ENCODE measurements at regions not wholly inside any gene's neighbourhood (a gene's known extent, or its start where the extent isn't known, plus 50 kb on each side); places are given as distances from the start of the nearest gene placed in this dataset.

DNA sequence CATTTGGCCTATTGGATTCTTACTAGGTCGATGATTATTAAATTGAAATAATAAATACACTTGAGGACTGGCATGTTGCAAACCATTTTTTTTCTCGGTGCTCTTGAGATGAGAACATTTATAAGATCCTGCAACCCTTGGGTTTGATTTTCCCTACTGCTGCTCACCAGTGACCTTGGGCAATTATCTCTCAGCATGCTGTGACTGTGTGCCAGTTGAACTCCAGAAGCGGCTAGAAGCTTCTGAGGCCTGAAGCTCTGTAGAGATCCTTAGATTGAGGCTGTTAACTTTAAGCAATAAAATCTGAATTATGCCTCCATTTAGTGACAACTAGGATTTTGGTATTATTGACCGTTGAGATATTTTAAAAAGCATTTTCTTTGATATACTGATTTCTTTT, 489.8 kb downstream of the MAT2B start:
- no peaks in the 10 kb centered on the region for H3K9me3 ChIP-seq (ENCODE audit: low read length)
- H3K9me2 ChIP-seq (ENCODE audit: insufficient read depth, low read length): no peaks in the 10 kb centered on the region
- H3K36me3 ChIP-seq (ENCODE audit: insufficient read depth, low read length): no peaks in the 10 kb centered on the region
- H3K4me3 ChIP-seq (ENCODE audit: low read length): no peak overlapping the region
- H3K27me3 ChIP-seq (ENCODE audit: insufficient read depth, low read depth, low read length): no peaks in the 10 kb centered on the region
- H4K20me1 ChIP-seq (ENCODE audit: insufficient read depth): no peaks in the 10 kb centered on the region
- no peak overlapping the region for H3K4me2 ChIP-seq (ENCODE audit: low read length)
- no peak overlapping the region for H3K27ac ChIP-seq (ENCODE audit: low read length)
- TF ChIP-seq POLR2AphosphoS5 (IDR thresholded peaks at IDR 0.05) (no peak), SMC3 (conservative IDR thresholded peaks at IDR 0.05; ENCODE audit: poor library complexity) (no peak), TAF1 (IDR thresholded peaks at IDR 0.05; ENCODE audit: low read depth) (no peak), EZH2 (IDR thresholded peaks at IDR 0.05; ENCODE audit: borderline replicate concordance, insufficient read depth, low read length, poor library complexity, severe bottlenecking) (no peak), MXI1 (conservative IDR thresholded peaks at IDR 0.05; ENCODE audit: poor library complexity, severe bottlenecking) (no peak), RAD21 (conservative IDR thresholded peaks at IDR 0.05) (no peak), EP300 (conservative IDR thresholded peaks at IDR 0.05; ENCODE audit: poor library complexity, severe bottlenecking) (no peak)
- TF ChIP-seq, protein P1, sequence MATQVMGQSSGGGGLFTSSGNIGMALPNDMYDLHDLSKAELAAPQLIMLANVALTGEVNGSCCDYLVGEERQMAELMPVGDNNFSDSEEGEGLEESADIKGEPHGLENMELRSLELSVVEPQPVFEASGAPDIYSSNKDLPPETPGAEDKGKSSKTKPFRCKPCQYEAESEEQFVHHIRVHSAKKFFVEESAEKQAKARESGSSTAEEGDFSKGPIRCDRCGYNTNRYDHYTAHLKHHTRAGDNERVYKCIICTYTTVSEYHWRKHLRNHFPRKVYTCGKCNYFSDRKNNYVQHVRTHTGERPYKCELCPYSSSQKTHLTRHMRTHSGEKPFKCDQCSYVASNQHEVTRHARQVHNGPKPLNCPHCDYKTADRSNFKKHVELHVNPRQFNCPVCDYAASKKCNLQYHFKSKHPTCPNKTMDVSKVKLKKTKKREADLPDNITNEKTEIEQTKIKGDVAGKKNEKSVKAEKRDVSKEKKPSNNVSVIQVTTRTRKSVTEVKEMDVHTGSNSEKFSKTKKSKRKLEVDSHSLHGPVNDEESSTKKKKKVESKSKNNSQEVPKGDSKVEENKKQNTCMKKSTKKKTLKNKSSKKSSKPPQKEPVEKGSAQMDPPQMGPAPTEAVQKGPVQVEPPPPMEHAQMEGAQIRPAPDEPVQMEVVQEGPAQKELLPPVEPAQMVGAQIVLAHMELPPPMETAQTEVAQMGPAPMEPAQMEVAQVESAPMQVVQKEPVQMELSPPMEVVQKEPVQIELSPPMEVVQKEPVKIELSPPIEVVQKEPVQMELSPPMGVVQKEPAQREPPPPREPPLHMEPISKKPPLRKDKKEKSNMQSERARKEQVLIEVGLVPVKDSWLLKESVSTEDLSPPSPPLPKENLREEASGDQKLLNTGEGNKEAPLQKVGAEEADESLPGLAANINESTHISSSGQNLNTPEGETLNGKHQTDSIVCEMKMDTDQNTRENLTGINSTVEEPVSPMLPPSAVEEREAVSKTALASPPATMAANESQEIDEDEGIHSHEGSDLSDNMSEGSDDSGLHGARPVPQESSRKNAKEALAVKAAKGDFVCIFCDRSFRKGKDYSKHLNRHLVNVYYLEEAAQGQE (IDR thresholded peaks at IDR 0.05; ENCODE audit: borderline replicate concordance): no peak
- TF ChIP-seq, protein P2, sequence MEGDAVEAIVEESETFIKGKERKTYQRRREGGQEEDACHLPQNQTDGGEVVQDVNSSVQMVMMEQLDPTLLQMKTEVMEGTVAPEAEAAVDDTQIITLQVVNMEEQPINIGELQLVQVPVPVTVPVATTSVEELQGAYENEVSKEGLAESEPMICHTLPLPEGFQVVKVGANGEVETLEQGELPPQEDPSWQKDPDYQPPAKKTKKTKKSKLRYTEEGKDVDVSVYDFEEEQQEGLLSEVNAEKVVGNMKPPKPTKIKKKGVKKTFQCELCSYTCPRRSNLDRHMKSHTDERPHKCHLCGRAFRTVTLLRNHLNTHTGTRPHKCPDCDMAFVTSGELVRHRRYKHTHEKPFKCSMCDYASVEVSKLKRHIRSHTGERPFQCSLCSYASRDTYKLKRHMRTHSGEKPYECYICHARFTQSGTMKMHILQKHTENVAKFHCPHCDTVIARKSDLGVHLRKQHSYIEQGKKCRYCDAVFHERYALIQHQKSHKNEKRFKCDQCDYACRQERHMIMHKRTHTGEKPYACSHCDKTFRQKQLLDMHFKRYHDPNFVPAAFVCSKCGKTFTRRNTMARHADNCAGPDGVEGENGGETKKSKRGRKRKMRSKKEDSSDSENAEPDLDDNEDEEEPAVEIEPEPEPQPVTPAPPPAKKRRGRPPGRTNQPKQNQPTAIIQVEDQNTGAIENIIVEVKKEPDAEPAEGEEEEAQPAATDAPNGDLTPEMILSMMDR (IDR thresholded peaks at IDR 0.05; ENCODE audit: poor library complexity, severe bottlenecking): no peak
- H2AFZ ChIP-seq (ENCODE audit: low read depth, low read length): no peak overlapping the region
- no peaks in the 10 kb centered on the region for H3F3A ChIP-seq (ENCODE audit: insufficient read depth, low read length, poor library complexity, severe bottlenecking)
- no peaks in the 10 kb centered on the region for H3K79me2 ChIP-seq (replicated peaks; ENCODE audit: insufficient read depth, low read length)
- H3K9ac ChIP-seq (ENCODE audit: low read length): no peak overlapping the region

DNA sequence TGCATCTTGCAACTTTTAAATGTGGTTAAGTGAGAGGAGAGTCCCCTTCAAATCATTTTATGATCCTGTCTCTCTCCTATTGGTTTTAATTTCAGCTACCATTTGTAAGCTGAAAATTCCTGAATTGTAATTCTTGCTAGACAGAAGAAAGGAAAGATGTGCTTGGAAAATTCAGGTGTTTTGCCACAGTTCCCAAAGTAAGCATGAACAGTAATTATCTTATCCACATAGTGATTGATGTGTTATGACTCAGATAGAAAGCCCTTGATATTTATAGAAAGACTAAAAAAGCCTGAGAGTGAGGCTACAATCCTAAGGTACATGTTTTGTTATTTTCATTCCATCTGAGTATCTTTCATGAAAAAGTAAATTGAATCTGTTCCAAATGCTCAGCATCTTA, 492.5 kb downstream of the MAT2B start:
- Histone ChIP-seq H3K36me3 (ENCODE audit: insufficient read depth, low read length) (no peaks in the 10 kb centered on the region), H3K9me2 (ENCODE audit: insufficient read depth, low read length) (no peaks in the 10 kb centered on the region), H3F3A (ENCODE audit: insufficient read depth, low read length, poor library complexity, severe bottlenecking) (no peaks in the 10 kb centered on the region), H3K4me2 (ENCODE audit: low read length) (peak overlapping the region; percentile 38), H3K27ac (ENCODE audit: low read length) (no peak overlapping the region), H3K79me2 (replicated peaks; ENCODE audit: insufficient read depth, low read length) (no peaks in the 10 kb centered on the region), H3K9me3 (ENCODE audit: low read length) (no peaks in the 10 kb centered on the region), H4K20me1 (ENCODE audit: insufficient read depth) (no peaks in the 10 kb centered on the region), H3K27me3 (ENCODE audit: insufficient read depth, low read depth, low read length) (no peaks in the 10 kb centered on the region), H2AFZ (ENCODE audit: low read depth, low read length) (no peak overlapping the region), H3K9ac (ENCODE audit: low read length) (no peak overlapping the region), H3K4me3 (ENCODE audit: low read length) (no peak overlapping the region)
- TF ChIP-seq, protein P1 (IDR thresholded peaks at IDR 0.05; ENCODE audit: borderline replicate concordance): peak; percentile 98
- peak; percentile 67 for TF ChIP-seq POLR2AphosphoS5 (IDR thresholded peaks at IDR 0.05)
- no peak for TF ChIP-seq EZH2 (IDR thresholded peaks at IDR 0.05; ENCODE audit: borderline replicate concordance, insufficient read depth, low read length, poor library complexity, severe bottlenecking)
- TF ChIP-seq TAF1 (IDR thresholded peaks at IDR 0.05; ENCODE audit: low read depth): no peak
- no peak for TF ChIP-seq RAD21 (conservative IDR thresholded peaks at IDR 0.05)
- no peak for TF ChIP-seq SMC3 (conservative IDR thresholded peaks at IDR 0.05; ENCODE audit: poor library complexity)
- peak; percentile 86 for TF ChIP-seq EP300 (conservative IDR thresholded peaks at IDR 0.05; ENCODE audit: poor library complexity, severe bottlenecking)
